ENCODE measurements at regions not wholly inside any gene's neighbourhood (a gene's known extent, or its start where the extent isn't known, plus 50 kb on each side); places are given as distances from the start of the nearest gene placed in this dataset.

GRCh38 chr1:169009666-169010065, 96.8 kb upstream of the ATP1B1 start:
- DNase-seq (ENCODE audit: low read depth) = no peak

- DNase-seq (ENCODE audit: low read depth) = no peak
Measured at GRCh38 chr1:169012416-169012815, 94.1 kb upstream of the ATP1B1 start.

- DNase-seq (ENCODE audit: low read depth) = no peak
Measured at GRCh38 chr1:169013821-169014220, 92.7 kb upstream of the ATP1B1 start.

GRCh38 chr1:169015464-169015863, 91.0 kb upstream of the ATP1B1 start:
- no peak for DNase-seq (ENCODE audit: low read depth)

- no peak for DNase-seq (ENCODE audit: low read depth)
Measured at GRCh38 chr1:169018751-169019150, 87.7 kb upstream of the ATP1B1 start.

GRCh38 chr1:169019419-169020058, 87.0 kb upstream of the ATP1B1 start:
- no peak for DNase-seq (ENCODE audit: low read depth)

- no peak for DNase-seq (ENCODE audit: low read depth)
Measured at GRCh38 chr1:169020684-169021083, 85.8 kb upstream of the ATP1B1 start.

- DNase-seq (ENCODE audit: low read depth) = no peak
Measured at GRCh38 chr1:169022648-169023047, 83.8 kb upstream of the ATP1B1 start.

- DNase-seq (ENCODE audit: low read depth) = no peak
Measured at GRCh38 chr1:169024255-169024654, 82.2 kb upstream of the ATP1B1 start.

- no peak for DNase-seq (ENCODE audit: low read depth)
Measured at GRCh38 chr1:169024800-169025271, 81.7 kb upstream of the ATP1B1 start.

GRCh38 chr1:169025412-169025811, 81.1 kb upstream of the ATP1B1 start:
- no peak for DNase-seq (ENCODE audit: low read depth)

GRCh38 chr1:169027607-169028320, 78.7 kb upstream of the ATP1B1 start:
- DNase-seq (ENCODE audit: low read depth) = no peak

GRCh38 chr1:169031566-169032224, 74.8 kb upstream of the ATP1B1 start:
- DNase-seq (ENCODE audit: low read depth) = no peak

GRCh38 chr1:169041366-169041765, 65.1 kb upstream of the ATP1B1 start:
- DNase-seq (ENCODE audit: low read depth) = no peak

GRCh38 chr1:169042377-169042776, 64.1 kb upstream of the ATP1B1 start:
- no peak for DNase-seq (ENCODE audit: low read depth)

GRCh38 chr1:169043823-169044222, 62.7 kb upstream of the ATP1B1 start:
- DNase-seq (ENCODE audit: low read depth) = no peak

- DNase-seq (ENCODE audit: low read depth) = no peak
Measured at GRCh38 chr1:169044296-169044695, 62.2 kb upstream of the ATP1B1 start.

- DNase-seq (ENCODE audit: low read depth) = no peak
Measured at GRCh38 chr1:169044971-169045370, 61.5 kb upstream of the ATP1B1 start.

GRCh38 chr1:169046671-169047070, 59.8 kb upstream of the ATP1B1 start:
- no peak for DNase-seq (ENCODE audit: low read depth)

- DNase-seq (ENCODE audit: low read depth) = no peak
Measured at GRCh38 chr1:169047074-169047473, 59.4 kb upstream of the ATP1B1 start.

GRCh38 chr1:169048043-169048442, 58.4 kb upstream of the ATP1B1 start:
- no peak for DNase-seq (ENCODE audit: low read depth)

GRCh38 chr1:169049258-169049938, 57.1 kb upstream of the ATP1B1 start:
- DNase-seq (ENCODE audit: low read depth) = no peak
